Natural killer cell treated with Interleukin-12 subunit alpha and Interleukin-12 subunit beta and Interleukin-15 and Interleukin-18, amount 100 ng/mL, for 72 hours (primary cell): ENCODE measurements at regions not wholly inside any gene's neighbourhood (a gene's known extent, or its start where the extent isn't known, plus 50 kb on each side); places are given as distances from the start of the nearest gene placed in this dataset.

Experiments
- ATAC-seq, 2 donors: fragments of 150-1000 bp; cut with Tn5 transposase in 1 of 2; sonication (Bioruptor Pico), chemical (Tn5 transposase) in 1 of 2; 2 replicates each; pipeline ENCODE4 v1.10.0; 2021
- DNase-seq: peaks from one replicate; pipeline ENCODE4 v3.0.0; 2022; ENCODE audit warnings: low spot score
- H3K27ac Mint-ChIP-seq, 2 donors: 1 replicate in 1 of 2; 2 replicates in 1 of 2; pipeline ENCODE4 v1.8.0; 2022; ENCODE audit warnings: mixed read lengths in 2 of 2, mild to moderate bottlenecking in 1 of 2, moderate library complexity in 1 of 2
- H3K27me3 Mint-ChIP-seq, 2 donors: 1 replicate in 1 of 2; 2 replicates in 1 of 2; pipeline ENCODE4 v1.8.0; 2022; ENCODE audit warnings: mixed read lengths in 2 of 2
- H3K36me3 Mint-ChIP-seq: one replicate; pipeline ENCODE4 v1.8.0; 2022; ENCODE audit warnings: mixed read lengths
- H3K4me1 Mint-ChIP-seq, 2 donors: 1 replicate in 1 of 2; 2 replicates in 1 of 2; pipeline ENCODE4 v1.8.0; 2022; ENCODE audit warnings: low read depth in 2 of 2, mixed read lengths in 2 of 2, mild to moderate bottlenecking in 1 of 2
- H3K4me3 Mint-ChIP-seq: one replicate; pipeline ENCODE4 v1.8.0; 2022; ENCODE audit warnings: mixed read lengths
- H3K9me3 Mint-ChIP-seq: 2 replicates; pipeline ENCODE4 v1.8.0; 2022; ENCODE audit warnings: mixed read lengths

- Mint-ChIP-seq H3K27me3 (no peaks in the 10 kb centered on the region), H3K9me3 (no peaks in the 10 kb centered on the region), H3K36me3 (no peaks in the 10 kb centered on the region), H3K4me3 (no peak overlapping the region), H3K4me1 (no peaks in the 10 kb centered on the region), H3K27ac (no peak overlapping the region)
- DNase-seq (no peak), ATAC-seq (no peak)
These were observed 646.1 kb downstream of the IRS1 start for GRCh38 chr2:226153553-226153952.

- H3K9me3 Mint-ChIP-seq, result no peaks in the 10 kb centered on the region
- H3K27me3 Mint-ChIP-seq, result no peaks in the 10 kb centered on the region
- H3K27ac Mint-ChIP-seq, result no peak overlapping the region
- no peaks in the 10 kb centered on the region for H3K4me1 Mint-ChIP-seq
- no peak overlapping the region for H3K4me3 Mint-ChIP-seq
- ATAC-seq, result no peak
- no peak for DNase-seq
- H3K36me3 Mint-ChIP-seq, result no peaks in the 10 kb centered on the region
These were observed 648.5 kb downstream of the IRS1 start for GRCh38 chr2:226151157-226151556.

DNA sequence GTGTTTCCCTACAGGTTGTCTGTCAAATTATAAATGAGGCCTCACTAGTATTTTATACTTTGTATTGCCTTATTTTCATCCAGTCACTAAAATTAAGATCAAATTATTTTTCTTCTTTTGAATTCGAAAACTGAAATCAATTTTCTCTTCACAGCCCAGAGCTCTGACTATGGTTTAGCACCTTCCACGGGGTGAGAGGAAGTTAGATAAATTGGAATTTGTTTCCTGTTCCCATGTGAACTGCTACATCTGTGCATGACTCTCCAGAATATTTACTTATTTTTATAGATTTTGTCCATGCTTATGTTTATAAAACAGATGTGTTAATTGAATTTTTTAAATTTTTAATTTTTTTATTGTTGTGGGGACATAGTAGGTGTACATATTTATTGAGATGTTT lies 656.5 kb downstream of the IRS1 start:
- peaks cover 4% of the 10 kb centered on the region for H3K9me3 Mint-ChIP-seq
- H3K36me3 Mint-ChIP-seq, result no peaks in the 10 kb centered on the region
- DNase-seq, result no peak
- no peak overlapping the region for H3K27ac Mint-ChIP-seq
- no peak for ATAC-seq
- H3K4me3 Mint-ChIP-seq, result no peak overlapping the region
- H3K27me3 Mint-ChIP-seq, result no peaks in the 10 kb centered on the region
- H3K4me1 Mint-ChIP-seq, result no peaks in the 10 kb centered on the region

DNA sequence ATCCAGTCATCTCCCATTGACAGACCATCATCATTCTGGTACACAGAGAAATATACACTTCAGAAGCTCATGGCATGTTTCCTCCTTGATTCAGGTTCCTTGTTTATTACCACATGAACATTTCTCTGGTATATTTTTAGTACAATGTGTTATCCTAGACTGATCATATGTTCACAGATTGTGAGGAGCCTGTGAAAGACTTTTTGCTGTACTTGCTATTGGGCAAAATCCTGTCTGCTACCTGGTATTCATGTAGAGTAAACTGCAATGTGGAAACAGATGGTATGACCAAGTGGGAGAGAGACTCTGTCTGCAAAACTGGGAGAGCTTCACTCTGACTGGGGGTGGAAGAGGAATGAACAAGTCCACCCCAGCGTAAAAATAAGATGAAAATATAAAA lies 657.2 kb downstream of the IRS1 start:
- Mint-ChIP-seq H3K27me3 (no peaks in the 10 kb centered on the region), H3K9me3 (peaks cover 4% of the 10 kb centered on the region), H3K4me1 (no peaks in the 10 kb centered on the region), H3K27ac (no peak overlapping the region), H3K36me3 (no peaks in the 10 kb centered on the region), H3K4me3 (no peak overlapping the region)
- ATAC-seq (no peak), DNase-seq (no peak)

DNA sequence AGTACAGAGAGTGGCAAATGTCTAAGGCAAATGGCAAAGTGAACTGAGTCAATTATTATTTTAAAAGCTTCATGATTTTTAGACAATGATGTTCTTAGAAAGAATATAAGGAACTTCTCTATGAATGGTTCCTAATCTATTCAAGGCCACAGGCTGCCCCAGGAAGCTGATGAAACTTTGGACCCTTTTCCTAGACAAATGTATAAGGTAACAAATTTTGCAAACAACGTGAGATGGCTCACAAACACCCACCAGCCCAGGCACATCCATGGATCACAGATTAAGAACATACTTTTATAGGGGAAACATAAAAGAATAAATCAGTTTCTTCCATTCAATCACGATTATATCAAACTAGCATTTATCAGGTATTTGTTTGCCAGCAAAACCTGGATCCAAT lies 659.0 kb downstream of the IRS1 start:
- ATAC-seq (no peak), DNase-seq (no peak)
- H3K9me3 Mint-ChIP-seq, result peaks cover 6% of the 10 kb centered on the region
- no peak overlapping the region for H3K4me3 Mint-ChIP-seq
- no peaks in the 10 kb centered on the region for H3K36me3 Mint-ChIP-seq
- no peaks in the 10 kb centered on the region for H3K4me1 Mint-ChIP-seq
- no peak overlapping the region for H3K27ac Mint-ChIP-seq
- no peaks in the 10 kb centered on the region for H3K27me3 Mint-ChIP-seq

DNA sequence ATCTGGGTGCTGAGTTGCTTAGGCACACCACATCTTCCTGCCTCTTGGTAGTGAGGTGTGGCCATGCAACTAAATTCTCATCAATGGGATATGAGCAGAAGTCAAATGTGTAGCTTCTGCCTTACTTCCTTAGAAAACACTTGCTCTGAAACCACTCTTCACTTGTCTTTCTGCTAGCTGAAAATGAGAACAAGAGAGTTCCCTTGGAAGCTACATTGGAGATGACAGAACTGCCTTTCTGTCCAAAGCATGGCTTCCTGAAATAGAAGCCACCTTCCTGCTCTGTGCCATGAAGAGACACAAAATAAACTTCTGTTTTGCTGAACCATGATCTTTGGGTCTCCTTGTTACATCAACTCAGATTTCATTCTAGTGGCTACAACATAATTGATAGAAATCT lies 659.9 kb downstream of the IRS1 start:
- Mint-ChIP-seq H3K9me3 (peaks cover 8% of the 10 kb centered on the region), H3K4me1 (no peaks in the 10 kb centered on the region), H3K36me3 (no peaks in the 10 kb centered on the region), H3K27me3 (no peaks in the 10 kb centered on the region), H3K27ac (no peak overlapping the region), H3K4me3 (no peak overlapping the region)
- ATAC-seq, result no peak
- no peak for DNase-seq

DNA sequence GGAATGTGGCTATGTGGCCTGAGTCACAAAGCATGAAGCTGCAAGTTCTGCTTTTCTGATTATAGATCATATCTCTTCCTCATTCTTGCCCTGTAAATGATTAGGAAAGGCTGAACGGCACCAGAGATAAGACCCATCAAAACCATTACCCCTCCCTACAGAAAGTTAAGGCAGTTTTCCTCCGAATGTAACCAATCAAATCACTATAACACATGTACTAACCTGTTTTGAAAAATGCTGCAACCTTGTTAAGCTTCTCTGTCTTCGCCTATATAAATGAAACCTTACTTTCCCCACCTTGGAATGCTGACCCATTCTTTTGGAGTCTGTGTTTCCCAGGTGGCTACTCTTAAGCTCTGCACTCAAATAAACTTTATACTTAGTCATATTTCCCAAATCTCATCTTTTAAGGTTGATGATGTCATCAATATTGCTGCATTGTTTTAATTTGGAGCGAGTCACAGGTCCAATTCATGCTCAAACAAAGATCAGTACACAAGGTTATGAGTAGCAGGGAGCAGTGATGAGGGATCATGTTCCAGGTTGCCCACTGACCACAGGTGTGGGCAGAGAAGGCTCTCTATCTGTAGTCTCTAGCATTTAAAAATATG lies 662.3 kb downstream of the IRS1 start:
- H3K36me3 Mint-ChIP-seq, result no peaks in the 10 kb centered on the region
- H3K27me3 Mint-ChIP-seq, result no peaks in the 10 kb centered on the region
- H3K27ac Mint-ChIP-seq, result no peak overlapping the region
- ATAC-seq (no peak), DNase-seq (no peak)
- no peaks in the 10 kb centered on the region for H3K4me1 Mint-ChIP-seq
- no peak overlapping the region for H3K4me3 Mint-ChIP-seq
- peaks cover 8% of the 10 kb centered on the region for H3K9me3 Mint-ChIP-seq

GRCh38 chr2:226136739-226137138 lies 662.9 kb downstream of the IRS1 start:
- DNase-seq (no peak), ATAC-seq (peak in 1 of 2 donors; percentile 53)
- no peaks in the 10 kb centered on the region for H3K4me1 Mint-ChIP-seq
- no peak overlapping the region for H3K27ac Mint-ChIP-seq
- H3K4me3 Mint-ChIP-seq, result no peak overlapping the region
- H3K36me3 Mint-ChIP-seq, result no peaks in the 10 kb centered on the region
- no peaks in the 10 kb centered on the region for H3K27me3 Mint-ChIP-seq
- peaks cover 8% of the 10 kb centered on the region for H3K9me3 Mint-ChIP-seq

DNA sequence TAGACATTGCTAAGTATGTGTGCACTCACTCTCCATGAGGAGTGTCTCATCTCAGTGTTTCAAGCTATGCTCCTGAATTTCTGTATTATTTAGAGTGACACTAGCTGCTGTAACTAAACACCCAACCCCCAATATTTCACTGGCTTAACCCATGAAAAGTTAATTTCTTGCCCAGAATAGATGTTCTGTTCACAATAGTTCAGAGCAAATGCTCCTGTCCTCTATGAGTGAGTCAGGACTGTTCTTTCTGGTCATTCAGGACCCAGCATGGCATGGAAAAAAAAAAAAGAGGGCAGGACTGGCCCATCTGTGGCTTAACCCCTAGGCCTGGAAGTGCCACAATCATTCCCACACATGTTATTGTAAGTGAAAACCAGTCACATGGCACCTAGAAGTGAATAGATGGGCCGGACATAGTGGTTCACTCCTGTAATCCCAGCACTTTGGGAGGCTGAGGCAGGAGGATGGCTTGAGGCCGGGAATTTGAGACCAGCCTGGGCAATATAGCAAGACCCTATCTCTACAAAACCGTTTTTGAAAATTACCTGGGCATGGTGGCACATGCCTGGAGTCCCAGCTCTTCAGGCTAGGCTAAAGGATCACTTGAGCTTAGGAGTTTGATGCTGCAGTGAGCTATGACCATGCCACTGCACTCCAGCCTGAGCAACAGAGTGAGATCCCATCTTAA lies 663.6 kb downstream of the IRS1 start:
- H3K9me3 Mint-ChIP-seq, result peaks cover 8% of the 10 kb centered on the region
- H3K4me3 Mint-ChIP-seq, result no peak overlapping the region
- DNase-seq, result no peak
- no peaks in the 10 kb centered on the region for H3K36me3 Mint-ChIP-seq
- no peaks in the 10 kb centered on the region for H3K4me1 Mint-ChIP-seq
- no peak overlapping the region for H3K27ac Mint-ChIP-seq
- no peak for ATAC-seq
- H3K27me3 Mint-ChIP-seq, result no peaks in the 10 kb centered on the region

DNA sequence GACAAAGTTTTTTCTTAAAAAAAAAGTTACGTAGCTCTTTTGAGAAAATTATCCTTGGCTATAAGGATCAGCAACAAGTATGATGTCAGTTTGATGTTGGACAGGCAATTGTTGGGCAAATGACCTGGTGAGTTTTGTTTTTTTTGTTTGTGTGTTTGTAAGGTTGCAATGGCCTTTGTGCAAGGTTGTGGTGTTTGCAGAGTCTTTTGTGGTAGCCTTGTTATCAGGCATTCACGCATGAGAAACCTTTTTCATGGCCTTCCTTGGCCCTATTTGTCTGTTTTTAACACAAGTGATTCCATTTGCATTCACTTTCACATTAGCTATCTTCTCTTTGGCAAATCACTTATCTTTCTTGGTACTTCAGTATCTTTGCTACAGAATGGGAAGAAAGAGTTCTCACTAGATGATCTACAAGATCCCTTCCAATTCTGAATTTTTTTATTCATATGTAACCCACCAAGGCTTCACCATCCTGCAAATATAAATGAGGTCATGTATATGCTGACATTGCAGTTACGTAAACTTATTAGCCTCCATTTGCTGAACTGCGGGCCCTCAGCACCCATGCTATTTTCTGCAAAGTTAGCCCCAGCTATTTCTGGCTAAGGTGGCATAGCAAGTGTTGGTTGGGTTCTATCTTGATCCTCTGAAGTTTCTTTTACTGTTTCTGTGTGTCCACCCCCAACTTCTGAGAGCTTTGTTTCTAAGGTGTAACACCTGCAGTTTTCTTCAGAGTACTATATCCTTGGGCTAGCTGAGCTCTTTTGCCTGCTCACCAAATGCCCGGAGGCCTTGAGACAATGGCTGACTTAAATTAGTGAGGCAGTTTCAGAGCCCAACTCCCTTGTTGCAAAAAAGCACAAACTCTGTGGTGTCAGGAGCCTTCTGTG lies 667.1 kb downstream of the IRS1 start:
- DNase-seq (no peak), ATAC-seq (no peak)
- Mint-ChIP-seq H3K27me3 (no peaks in the 10 kb centered on the region), H3K27ac (no peak overlapping the region), H3K4me1 (no peaks in the 10 kb centered on the region), H3K9me3 (peaks cover 5% of the 10 kb centered on the region), H3K36me3 (no peaks in the 10 kb centered on the region), H3K4me3 (no peak overlapping the region)

GRCh38 chr2:226131299-226131784 lies 668.3 kb downstream of the IRS1 start:
- H3K4me1 Mint-ChIP-seq, result no peaks in the 10 kb centered on the region
- H3K27me3 Mint-ChIP-seq, result no peaks in the 10 kb centered on the region
- peaks cover 5% of the 10 kb centered on the region for H3K9me3 Mint-ChIP-seq
- H3K36me3 Mint-ChIP-seq, result no peaks in the 10 kb centered on the region
- H3K4me3 Mint-ChIP-seq, result no peak overlapping the region
- H3K27ac Mint-ChIP-seq, result no peak overlapping the region
- DNase-seq (no peak), ATAC-seq (no peak)

DNA sequence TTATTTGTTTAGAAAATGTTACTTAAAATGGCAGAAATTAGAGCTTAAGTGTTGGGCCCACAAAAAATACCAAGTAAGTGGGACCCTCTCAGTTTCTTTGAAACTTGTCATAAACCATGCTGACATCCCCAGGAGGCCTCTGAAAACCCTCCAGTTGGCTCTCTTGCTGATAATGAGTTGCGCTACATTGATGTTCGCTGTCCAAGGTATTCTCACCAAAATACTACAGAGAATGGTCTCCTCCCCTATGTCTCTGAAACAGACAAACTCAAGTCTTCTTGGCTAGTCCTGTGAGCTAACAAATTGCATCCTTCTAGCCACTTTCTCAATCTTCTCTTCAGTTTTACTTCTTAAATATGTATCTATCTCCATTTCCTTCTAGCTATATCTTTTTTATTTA lies 669.4 kb downstream of the IRS1 start:
- DNase-seq, result no peak
- no peak overlapping the region for H3K4me3 Mint-ChIP-seq
- no peaks in the 10 kb centered on the region for H3K27me3 Mint-ChIP-seq
- no peaks in the 10 kb centered on the region for H3K9me3 Mint-ChIP-seq
- no peaks in the 10 kb centered on the region for H3K36me3 Mint-ChIP-seq
- H3K4me1 Mint-ChIP-seq, result no peaks in the 10 kb centered on the region
- ATAC-seq, result no peak
- H3K27ac Mint-ChIP-seq, result no peak overlapping the region

- Mint-ChIP-seq H3K36me3 (no peaks in the 10 kb centered on the region), H3K4me1 (no peaks in the 10 kb centered on the region), H3K4me3 (no peak overlapping the region), H3K9me3 (peaks cover 3% of the 10 kb centered on the region), H3K27me3 (no peaks in the 10 kb centered on the region), H3K27ac (no peak overlapping the region)
- ATAC-seq (no peak), DNase-seq (no peak)
These were observed 671.9 kb downstream of the IRS1 start for GRCh38 chr2:226127682-226128081.

- Mint-ChIP-seq H3K4me1 (no peaks in the 10 kb centered on the region), H3K27ac (no peak overlapping the region), H3K27me3 (no peaks in the 10 kb centered on the region)
These were observed 673.5 kb downstream of the IRS1 start for GRCh38 chr2:226126104-226126503.

More at GRCh38 chr2:226126104-226126503, 673.5 kb downstream of the IRS1 start:
- peaks cover 3% of the 10 kb centered on the region for H3K9me3 Mint-ChIP-seq
- no peaks in the 10 kb centered on the region for H3K36me3 Mint-ChIP-seq
- DNase-seq, result no peak
- ATAC-seq, result no peak
- no peak overlapping the region for H3K4me3 Mint-ChIP-seq
